Epithelial cell of proximal tubule (primary cell): ENCODE measurements at regions not wholly inside any gene's neighbourhood (a gene's known extent, or its start where the extent isn't known, plus 50 kb on each side); places are given as distances from the start of the nearest gene placed in this dataset.

Experiments used
- DNase-seq: peaks from one replicate; pipeline ENCODE4 v3.0.0-alpha.2; 2011; ENCODE audit warnings: low read depth
- H3K4me3 ChIP-seq: 2 replicates; pipeline ENCODE4 v1.5.1; 2011; ENCODE audit warnings: low read depth, mild to moderate bottlenecking, low read length
- CTCF ChIP-seq: conservative IDR thresholded peaks from 2 replicates; pipeline ENCODE4 v1.5.1; 2012; ENCODE audit warnings: low read depth, mild to moderate bottlenecking, low read length

GRCh38 chr22:23408321-23408720 is 171.8 kb downstream of the IGLL1 start:
- H3K4me3 ChIP-seq = no peak overlapping the region
- DNase-seq = no peak
- TF ChIP-seq CTCF = no peak

GRCh38 chr22:23405366-23405851 is 174.7 kb downstream of the IGLL1 start:
- DNase-seq = no peak
- H3K4me3 ChIP-seq = no peak overlapping the region
- TF ChIP-seq CTCF = no peak

DNA sequence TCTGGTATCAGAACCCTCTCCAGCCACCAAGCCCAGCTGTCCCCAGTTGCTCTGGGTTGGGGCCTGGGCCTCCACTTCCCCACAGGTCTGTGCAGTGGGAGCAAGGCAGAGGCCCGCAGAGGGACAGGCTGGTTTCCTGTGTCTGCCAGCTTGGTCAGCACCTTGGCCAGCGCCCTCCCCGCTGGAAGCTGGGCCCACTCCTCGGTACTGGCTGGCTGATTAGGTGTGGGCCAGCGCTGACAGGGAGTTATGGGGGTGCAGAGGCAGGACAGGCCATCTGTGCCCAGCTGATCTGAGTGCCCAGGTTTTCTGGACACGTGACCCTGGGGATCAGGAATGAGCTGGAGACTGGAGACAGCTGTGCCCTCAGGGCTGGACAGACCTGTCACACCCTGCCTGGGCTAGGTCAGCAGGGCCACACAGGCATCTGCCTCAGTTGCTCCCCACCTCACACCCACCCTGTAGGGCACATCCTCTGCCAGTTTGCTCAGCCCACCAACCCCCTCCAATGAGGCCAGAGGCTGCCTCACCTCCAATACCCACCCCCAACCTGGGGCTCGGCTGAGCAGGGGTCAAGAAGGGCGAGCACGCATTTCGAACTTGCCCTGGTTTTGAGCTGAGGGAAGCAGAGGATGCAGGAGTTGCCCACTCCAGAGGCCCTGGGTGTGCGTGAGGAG is 175.3 kb downstream of the IGLL1 start:
- no peak for DNase-seq
- H3K4me3 ChIP-seq = no peak overlapping the region
- no peak for TF ChIP-seq CTCF

GRCh38 chr22:23403720-23404688 is 176.1 kb downstream of the IGLL1 start:
- DNase-seq = no peak
- no peak for TF ChIP-seq CTCF
- H3K4me3 ChIP-seq = no peak overlapping the region

DNA sequence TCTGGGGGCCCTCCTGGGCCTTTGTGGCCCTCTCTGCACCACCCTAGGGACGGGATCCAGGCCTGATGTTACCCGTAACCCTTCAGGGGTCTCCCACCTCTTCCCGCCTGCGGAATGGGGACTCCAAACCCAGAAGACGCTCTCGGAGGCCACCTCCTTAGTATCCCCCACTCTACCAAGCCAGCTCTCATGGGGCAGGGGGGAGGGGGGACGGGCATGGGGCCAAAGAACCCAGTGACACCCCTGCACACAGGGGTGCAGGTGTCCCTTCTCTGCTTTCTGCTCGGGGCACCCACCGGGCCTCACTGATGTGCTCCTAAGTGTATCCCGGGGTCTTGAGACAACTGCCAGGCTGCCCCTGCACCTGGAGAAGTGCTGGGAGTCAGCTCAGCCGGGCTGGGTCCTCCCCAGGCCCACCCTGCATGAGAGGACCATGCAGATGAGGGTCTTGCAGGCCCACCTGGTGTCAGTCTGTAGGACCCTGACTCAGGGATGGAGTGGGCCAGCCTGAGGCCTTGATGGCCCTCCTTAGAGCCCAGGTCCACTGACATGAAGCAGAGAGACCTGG is 176.9 kb downstream of the IGLL1 start:
- DNase-seq = no peak
- H3K4me3 ChIP-seq = no peak overlapping the region
- TF ChIP-seq CTCF = no peak

- H3K4me3 ChIP-seq = peak overlapping the region; percentile 16
- DNase-seq = no peak
- peak; percentile 55 for TF ChIP-seq CTCF
These were observed 177.6 kb downstream of the IGLL1 start for GRCh38 chr22:23402275-23403151.
